Muscle layer of colon (tissue), 2 donors: ENCODE measurements at regions not wholly inside any gene's neighbourhood (a gene's known extent, or its start where the extent isn't known, plus 50 kb on each side); places are given as distances from the start of the nearest gene placed in this dataset.

Source experiments
- H3K27ac ChIP-seq: one replicate; pipeline ENCODE4 v1.7.0; 2013; ENCODE audit warnings: low read depth, mild to moderate bottlenecking, low read length, moderate library complexity
- H3K27me3 ChIP-seq, 2 donors: one replicate each; pipeline ENCODE4 v1.7.0; 2013; ENCODE audit warnings: low read length in 2 of 2, mild to moderate bottlenecking in 2 of 2; ENCODE audit not compliant: insufficient read depth in 2 of 2, control insufficient read depth in 1 of 2
- H3K36me3 ChIP-seq: one replicate; pipeline ENCODE4 v1.7.0; 2013; ENCODE audit warnings: mild to moderate bottlenecking, low read length; ENCODE audit not compliant: insufficient read depth
- H3K4me1 ChIP-seq: one replicate; pipeline ENCODE4 v1.7.0; 2013; ENCODE audit warnings: mild to moderate bottlenecking, low read length; ENCODE audit not compliant: insufficient read depth
- H3K4me3 ChIP-seq, 2 donors: one replicate each; pipeline ENCODE4 v1.7.0; 2013; ENCODE audit warnings: low read length in 2 of 2, low read depth in 1 of 2, mild to moderate bottlenecking in 1 of 2, moderate library complexity in 1 of 2
- H3K9ac ChIP-seq: one replicate; pipeline ENCODE4 v1.7.0; 2013; ENCODE audit warnings: low read length
- H3K9me3 ChIP-seq: one replicate; pipeline ENCODE4 v1.7.0; 2013; ENCODE audit warnings: mild to moderate bottlenecking, low read length
- donor health status: abdominal sarcoma.
- donor health status: Adenocarcinoma of cecum.

DNA sequence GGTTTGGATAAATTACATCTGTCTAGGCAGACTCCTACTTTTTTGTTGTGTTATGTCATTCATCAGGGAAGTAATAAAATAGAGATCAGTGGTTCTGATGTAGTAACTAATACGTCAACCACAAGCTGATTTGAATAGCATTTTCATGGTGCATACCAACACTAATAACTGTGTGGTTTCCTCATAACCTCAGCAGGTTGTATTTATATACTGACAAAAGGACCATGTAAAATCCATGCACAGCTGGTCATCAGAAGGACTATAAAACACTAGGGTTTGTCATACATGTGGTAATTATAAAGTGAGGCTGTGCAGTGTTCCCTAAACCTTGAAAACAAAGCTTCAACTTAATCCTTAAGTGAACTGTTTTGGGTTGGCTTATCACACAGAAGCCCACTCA is 216.8 kb upstream of the RBMS3 start:
- Histone ChIP-seq H3K36me3 (no peaks in the 10 kb centered on the region), H3K4me3 (no peak overlapping the region), H3K9ac (no peak overlapping the region), H3K27me3 (no peaks in the 10 kb centered on the region), H3K4me1 (peaks cover 16% of the 10 kb centered on the region), H3K9me3 (no peaks in the 10 kb centered on the region), H3K27ac (no peak overlapping the region)

DNA sequence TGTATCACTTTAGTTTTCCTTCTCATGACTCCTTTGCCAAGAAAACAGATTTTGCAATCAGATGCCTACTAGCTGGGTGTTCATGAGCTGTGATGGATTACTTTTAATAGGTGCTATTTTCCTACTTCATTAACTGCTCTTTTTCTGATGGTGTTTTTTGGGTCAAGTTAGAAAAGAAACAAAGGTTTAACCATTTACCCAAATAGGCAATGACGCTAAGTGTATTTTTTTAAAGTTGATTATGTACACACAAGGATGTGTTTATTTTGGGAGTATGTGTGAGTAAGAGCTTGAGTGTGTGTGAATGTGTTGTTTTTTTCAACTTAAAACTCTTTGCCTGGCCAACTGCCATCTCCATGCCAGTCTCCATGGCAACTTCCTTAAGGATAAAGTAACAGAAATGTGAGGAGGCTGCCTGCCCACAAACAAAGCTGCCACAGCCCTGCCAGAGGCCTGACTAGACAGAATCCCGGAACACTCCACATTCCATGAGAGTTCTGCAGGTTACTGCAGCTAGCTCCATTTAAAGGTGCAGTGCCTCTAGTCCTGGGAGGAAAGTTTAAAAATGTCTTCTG is 215.6 kb upstream of the RBMS3 start:
- Histone ChIP-seq H3K9me3 (no peaks in the 10 kb centered on the region), H3K4me1 (peaks cover 16% of the 10 kb centered on the region), H3K4me3 (no peak overlapping the region), H3K9ac (no peak overlapping the region), H3K27me3 (no peaks in the 10 kb centered on the region), H3K36me3 (no peaks in the 10 kb centered on the region), H3K27ac (no peak overlapping the region)

DNA sequence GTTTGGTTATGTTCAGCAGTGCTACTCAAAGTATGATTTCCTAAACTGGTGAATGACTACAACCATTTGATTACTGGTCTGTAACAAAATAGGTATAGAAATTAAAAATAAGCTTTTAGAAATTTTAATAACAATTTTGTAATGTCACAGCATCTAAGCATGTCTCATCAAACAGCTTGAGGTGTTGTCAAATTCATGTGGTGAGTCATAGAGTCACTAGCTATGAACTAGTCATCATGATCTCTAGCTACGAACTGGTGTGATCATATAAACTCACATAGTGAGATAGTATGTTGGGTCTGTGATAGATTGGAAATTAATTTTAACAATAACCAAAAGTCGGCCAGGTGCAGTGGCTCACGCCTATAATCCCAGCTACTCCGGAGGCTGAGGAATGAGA is 213.9 kb upstream of the RBMS3 start:
- Histone ChIP-seq H3K4me3 (no peak overlapping the region), H3K9ac (no peak overlapping the region), H3K36me3 (no peaks in the 10 kb centered on the region), H3K9me3 (no peaks in the 10 kb centered on the region), H3K4me1 (peaks cover 16% of the 10 kb centered on the region), H3K27me3 (no peaks in the 10 kb centered on the region), H3K27ac (no peak overlapping the region)

DNA sequence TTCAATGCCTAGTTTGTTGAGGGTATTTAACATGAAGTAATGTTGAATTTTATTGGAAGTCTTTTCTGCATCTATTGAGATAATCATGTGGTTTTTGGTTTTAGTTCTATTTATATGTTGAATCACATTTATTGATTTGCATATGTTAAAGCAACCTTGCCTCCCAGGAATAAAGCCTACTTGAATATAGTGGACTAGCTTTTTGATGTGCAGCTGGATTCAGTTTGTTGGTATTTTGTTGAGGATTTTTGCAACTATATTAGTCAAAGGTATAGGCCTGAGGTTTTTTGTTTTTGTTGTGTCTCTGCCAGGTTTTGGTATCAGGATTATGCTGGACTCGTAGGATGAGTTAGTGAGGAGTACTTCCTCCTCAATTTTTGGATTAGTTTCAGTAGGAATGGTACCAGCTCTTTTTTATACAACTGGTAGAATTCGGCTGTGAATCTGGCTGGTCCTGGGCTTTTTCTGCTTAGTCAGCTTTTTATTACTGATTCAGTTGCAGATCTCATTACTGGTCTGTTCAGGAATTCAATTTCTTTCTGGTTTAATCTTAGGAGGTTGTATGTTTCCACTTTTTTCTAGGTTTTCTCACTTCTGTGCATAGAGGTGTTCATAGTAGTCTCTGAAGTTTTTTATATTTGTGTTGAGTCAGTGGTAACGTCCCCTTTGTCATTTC is 209.8 kb upstream of the RBMS3 start:
- H3K27me3 ChIP-seq = no peaks in the 10 kb centered on the region
- H3K4me3 ChIP-seq = no peak overlapping the region
- H3K9me3 ChIP-seq = no peaks in the 10 kb centered on the region
- no peaks in the 10 kb centered on the region for H3K36me3 ChIP-seq
- H3K27ac ChIP-seq = no peak overlapping the region
- H3K4me1 ChIP-seq = no peaks in the 10 kb centered on the region
- H3K9ac ChIP-seq = no peak overlapping the region

DNA sequence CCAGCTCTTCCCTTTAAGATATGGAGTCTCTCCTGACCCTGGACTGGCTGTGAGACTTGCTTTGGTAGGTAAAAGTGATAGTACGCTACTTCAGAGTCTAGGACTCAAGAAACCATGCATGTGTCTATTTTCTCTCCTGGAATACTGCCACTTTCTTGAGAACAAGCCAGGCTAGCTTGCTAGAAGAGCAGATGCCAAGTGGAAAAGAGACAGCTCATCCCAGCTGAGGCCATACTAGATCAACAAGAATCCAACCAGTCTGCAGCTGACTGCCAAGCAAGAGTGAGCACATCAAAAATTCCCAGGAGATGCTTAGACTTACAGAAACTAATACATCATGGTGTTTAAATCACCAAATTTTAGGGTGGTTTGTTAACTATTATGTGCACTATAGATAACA is 208.3 kb upstream of the RBMS3 start:
- Histone ChIP-seq H3K27me3 (no peaks in the 10 kb centered on the region), H3K9me3 (no peaks in the 10 kb centered on the region), H3K4me3 (peak overlapping the region in 1 of 2 donors; percentile 8), H3K4me1 (no peaks in the 10 kb centered on the region), H3K27ac (no peak overlapping the region), H3K9ac (no peak overlapping the region), H3K36me3 (no peaks in the 10 kb centered on the region)

DNA sequence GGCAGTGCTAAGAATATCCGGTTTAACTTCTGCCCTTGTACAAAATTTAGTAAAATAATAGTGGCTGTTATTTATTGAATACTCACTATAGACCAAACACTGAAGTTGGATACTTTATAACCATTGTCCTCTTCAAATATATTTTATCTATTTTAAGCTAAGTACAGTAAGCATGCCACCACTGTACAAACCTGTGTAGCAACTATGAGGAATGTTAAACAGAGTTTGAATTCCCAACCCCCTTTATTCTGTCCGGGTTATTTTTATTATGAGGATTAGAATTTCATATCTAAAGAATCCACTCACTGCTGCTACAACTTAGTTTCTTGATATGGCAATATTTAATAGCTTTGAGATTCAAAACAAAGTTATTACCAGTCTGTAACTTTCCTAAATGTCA is 203.5 kb upstream of the RBMS3 start:
- no peaks in the 10 kb centered on the region for H3K9me3 ChIP-seq
- no peaks in the 10 kb centered on the region for H3K27me3 ChIP-seq
- H3K36me3 ChIP-seq = no peaks in the 10 kb centered on the region
- H3K4me3 ChIP-seq = no peak overlapping the region
- H3K27ac ChIP-seq = no peak overlapping the region
- H3K9ac ChIP-seq = no peak overlapping the region
- no peaks in the 10 kb centered on the region for H3K4me1 ChIP-seq

DNA sequence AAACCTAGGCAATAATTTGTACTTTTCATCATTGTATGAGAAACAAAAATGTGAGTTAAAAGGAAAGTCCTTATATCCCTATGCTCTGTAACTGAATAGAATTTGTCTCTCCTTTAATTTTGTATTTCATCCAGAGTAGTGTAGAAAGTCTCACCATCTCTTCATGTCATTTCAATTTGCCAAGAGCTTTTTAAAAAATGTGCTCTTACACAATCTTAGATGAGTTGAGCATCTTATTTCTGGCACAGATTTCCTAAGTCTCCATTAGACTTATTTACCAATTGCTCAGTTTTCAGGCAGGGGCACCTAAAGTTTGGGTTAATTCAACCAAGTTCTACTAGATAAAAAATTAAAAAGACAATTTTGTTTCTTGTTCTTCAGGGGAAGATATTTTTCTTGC is 201.5 kb upstream of the RBMS3 start:
- Histone ChIP-seq H3K4me3 (no peak overlapping the region), H3K4me1 (peaks cover 5% of the 10 kb centered on the region), H3K9me3 (no peaks in the 10 kb centered on the region), H3K27ac (no peak overlapping the region), H3K36me3 (no peaks in the 10 kb centered on the region), H3K27me3 (no peaks in the 10 kb centered on the region), H3K9ac (no peak overlapping the region)

DNA sequence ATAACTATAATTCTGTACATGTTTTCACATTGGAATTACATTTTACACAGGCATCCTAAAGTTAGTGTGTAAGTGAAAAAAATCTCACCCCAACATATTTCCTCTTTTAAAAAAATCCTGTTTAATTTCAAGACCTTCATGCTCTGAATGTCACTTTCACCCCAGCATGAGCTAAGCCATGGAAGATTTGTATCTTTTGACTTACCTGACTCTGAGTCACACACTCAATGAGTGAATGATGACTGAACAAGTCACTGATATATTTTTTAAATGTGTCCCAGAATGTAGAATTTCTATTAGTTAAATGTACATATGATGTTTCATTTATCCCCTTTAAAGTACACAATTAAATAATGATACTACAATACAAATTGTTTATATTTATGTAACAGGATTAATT is 199.9 kb upstream of the RBMS3 start:
- Histone ChIP-seq H3K27ac (no peak overlapping the region), H3K27me3 (no peaks in the 10 kb centered on the region), H3K36me3 (no peaks in the 10 kb centered on the region), H3K9me3 (no peaks in the 10 kb centered on the region), H3K9ac (no peak overlapping the region), H3K4me1 (peaks cover 5% of the 10 kb centered on the region), H3K4me3 (no peak overlapping the region)

DNA sequence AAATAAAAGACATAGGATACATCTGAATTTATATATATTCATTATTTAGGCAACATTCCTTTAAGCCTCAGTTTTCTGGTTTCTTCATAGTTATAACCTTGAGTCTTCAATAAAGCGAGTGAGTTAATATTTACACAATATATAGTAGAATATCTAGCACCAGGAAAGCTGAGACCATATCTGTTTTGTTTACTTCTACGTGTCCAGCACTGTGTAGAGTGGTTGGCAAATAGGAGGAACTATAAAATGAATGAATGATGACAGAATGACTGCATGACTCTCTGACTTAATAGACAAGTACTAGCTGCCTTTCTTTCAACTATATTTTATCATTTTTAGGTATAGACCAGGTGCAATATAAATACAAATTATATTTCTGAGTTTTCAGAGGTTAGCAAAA is 197.8 kb upstream of the RBMS3 start:
- Histone ChIP-seq H3K4me3 (no peak overlapping the region), H3K36me3 (no peaks in the 10 kb centered on the region), H3K4me1 (peaks cover 5% of the 10 kb centered on the region), H3K27me3 (no peaks in the 10 kb centered on the region), H3K27ac (no peak overlapping the region), H3K9me3 (no peaks in the 10 kb centered on the region), H3K9ac (no peak overlapping the region)

DNA sequence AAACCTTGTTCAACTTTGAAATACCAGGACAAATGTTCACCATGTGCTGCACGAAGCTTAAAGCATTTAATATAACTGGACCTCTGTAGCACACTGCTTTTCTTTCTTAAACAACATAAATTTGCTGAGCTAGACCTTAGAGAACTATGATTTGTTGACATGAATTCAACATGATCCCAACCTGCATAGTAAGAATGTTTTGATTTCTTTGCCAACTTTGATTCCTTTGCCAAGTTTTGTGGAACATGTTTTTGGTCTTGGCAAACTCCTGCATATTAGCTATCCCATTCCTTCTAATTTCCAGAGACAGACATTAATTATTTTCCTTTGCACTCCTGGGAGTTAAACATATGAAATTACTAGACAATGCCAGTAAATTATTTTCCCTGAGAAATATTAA is 197.2 kb upstream of the RBMS3 start:
- H3K9ac ChIP-seq = no peak overlapping the region
- no peak overlapping the region for H3K27ac ChIP-seq
- no peak overlapping the region for H3K4me3 ChIP-seq
- H3K4me1 ChIP-seq = peaks cover 5% of the 10 kb centered on the region
- no peaks in the 10 kb centered on the region for H3K9me3 ChIP-seq
- H3K36me3 ChIP-seq = no peaks in the 10 kb centered on the region
- no peaks in the 10 kb centered on the region for H3K27me3 ChIP-seq

DNA sequence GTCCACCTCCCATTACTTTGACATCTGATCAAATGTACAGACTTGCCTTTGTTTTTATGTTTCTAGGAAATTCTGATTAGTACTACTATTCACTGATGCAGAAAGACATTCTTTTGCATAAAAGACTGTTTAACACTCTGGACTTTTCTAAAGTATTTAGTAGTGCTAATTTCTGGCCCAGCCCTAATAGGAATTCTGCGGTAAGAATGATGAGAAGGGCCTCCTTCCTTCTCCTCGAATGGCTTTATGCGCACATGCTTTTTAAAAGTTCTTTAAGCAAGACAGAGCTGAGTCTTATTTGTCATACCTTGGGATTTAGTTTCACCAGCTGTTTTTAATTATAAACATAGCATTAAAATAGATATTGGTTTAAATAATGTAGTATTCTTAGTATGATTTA is 192.3 kb upstream of the RBMS3 start:
- Histone ChIP-seq H3K36me3 (no peaks in the 10 kb centered on the region), H3K9me3 (no peaks in the 10 kb centered on the region), H3K27me3 (no peaks in the 10 kb centered on the region), H3K4me3 (no peak overlapping the region), H3K4me1 (no peaks in the 10 kb centered on the region), H3K27ac (no peak overlapping the region), H3K9ac (no peak overlapping the region)

DNA sequence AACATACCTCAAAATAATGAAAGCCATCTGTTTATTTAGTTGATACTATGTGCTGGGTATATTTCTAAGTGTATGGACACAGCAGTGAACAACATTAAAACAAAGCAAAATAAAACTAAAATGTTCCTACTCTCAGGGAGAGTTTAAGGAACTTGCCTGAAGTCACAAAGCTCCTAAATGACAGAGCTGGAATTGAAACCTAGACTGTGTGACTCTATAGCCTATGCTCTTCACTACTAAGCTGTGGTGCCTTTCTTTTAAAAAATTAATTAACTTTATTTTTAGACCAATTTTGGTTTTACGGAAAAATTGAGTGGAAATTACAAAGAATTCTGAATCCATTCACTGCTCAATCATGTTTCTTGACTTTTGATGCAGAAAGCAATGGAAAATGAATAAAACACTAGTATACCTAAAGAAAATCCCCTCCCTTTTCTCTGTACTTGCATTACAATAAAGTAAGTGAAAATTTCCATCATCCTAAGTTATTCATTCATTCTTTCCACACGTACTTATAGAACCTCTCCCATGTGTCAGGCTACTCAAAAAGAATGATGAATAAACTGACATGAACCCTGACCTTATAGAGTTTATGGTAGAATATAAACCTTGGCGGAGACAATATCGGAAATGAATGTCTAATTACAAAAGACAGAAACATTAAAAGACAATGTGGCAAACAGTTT is 189.8 kb upstream of the RBMS3 start:
- no peak overlapping the region for H3K9ac ChIP-seq

More for the DNA sequence above, 189.8 kb upstream of the RBMS3 start:
- no peaks in the 10 kb centered on the region for H3K9me3 ChIP-seq
- no peaks in the 10 kb centered on the region for H3K4me1 ChIP-seq
- H3K4me3 ChIP-seq = no peak overlapping the region
- no peak overlapping the region for H3K27ac ChIP-seq
- H3K36me3 ChIP-seq = no peaks in the 10 kb centered on the region
- H3K27me3 ChIP-seq = no peaks in the 10 kb centered on the region
